NCI-H2107 (cell line): ENCODE measurements at regions not wholly inside any gene's neighbourhood (a gene's known extent, or its start where the extent isn't known, plus 50 kb on each side); places are given as distances from the start of the nearest gene placed in this dataset.

Source experiments
- DNase-seq: peaks from one replicate; lab custom pipeline; 2025; lab: John Stamatoyannopoulos, UW

DNA sequence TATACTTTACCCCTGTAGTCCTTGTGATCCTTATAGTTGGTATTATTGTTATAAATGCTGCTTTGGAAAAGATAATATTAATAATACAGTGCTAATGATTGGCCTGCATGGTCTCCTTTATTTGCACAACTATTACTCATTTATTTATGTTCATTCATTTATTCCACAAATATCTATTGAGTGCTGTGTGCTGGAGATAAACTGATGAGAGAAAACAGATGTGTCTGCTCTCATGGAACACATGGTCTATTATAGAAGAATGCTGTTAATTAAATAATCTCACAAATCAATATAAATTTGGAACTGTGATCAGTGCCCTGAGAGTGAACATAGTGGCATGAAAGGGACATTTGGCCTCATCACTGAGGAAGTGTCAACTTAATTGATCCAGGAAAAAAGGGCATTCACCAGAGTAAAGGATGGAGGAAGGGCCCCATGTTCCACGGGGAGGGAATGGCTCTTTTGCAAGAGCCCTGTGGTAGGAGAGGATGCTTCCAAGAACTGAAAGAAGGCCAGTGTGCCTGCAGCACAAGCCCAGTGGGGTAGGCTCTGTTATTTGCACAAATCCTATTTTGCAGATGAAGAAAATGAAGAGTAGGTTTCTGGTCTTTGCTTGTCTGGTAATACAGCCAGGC is 91.5 kb upstream of the STK39 start:
- DNase-seq, result no peak

DNA sequence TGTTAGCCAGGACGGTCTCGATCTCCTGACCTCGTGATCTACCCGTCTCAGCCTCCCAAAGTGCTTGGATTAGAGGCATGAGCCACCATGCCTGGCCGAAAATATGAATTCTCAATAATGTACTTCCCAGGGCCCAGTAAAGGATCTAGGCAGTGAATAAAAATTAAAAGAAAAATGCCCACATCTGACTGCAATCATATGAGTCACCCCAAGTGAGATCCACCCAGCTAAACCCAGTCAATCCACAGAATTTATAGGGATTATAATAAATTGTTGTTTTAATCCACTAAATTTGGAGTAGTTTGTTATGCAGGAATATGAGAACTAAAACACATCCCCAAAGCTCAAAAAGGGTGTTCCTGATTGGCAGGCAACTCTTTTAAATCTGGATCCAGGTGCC is 93.5 kb upstream of the STK39 start:
- no peak for DNase-seq

DNA sequence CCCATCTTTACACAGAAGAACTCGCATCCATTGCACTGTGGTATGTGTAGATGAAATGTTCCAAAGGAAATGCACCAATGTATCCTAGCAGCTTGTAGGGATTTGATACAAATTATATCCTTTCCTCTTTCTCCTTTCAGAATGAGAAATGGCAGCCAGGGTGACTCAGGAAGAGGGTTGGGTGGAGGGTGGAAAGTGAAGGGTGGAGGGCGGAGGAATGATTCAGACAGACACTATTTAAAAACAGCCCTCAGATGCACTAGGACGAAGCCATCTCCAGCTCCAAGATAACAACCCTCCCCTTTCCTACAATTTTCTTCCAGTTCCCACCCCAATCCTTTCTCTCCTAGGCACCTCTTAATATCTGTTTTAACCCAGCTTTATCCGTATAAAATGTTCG is 96.2 kb upstream of the STK39 start:
- no peak for DNase-seq

DNA sequence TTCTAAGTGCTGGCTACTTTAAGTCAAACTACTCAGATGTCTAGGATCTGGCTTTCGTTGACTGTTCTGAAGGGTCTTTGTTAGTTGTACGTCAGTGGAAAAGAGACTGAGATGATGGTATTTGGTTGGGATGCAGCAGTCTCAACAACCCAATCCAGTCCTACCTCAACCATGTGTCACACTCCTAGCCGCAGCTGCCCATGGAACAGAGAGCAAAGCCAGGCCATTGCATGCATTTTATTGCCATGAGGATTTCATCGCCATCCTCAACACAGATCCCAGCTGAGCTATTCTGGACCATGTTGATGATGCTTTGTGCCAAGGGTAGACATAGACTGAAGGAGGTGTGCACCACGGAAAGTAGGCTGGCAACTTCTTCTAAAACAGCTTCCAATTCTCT is 97.3 kb upstream of the STK39 start:
- DNase-seq, result no peak

DNA sequence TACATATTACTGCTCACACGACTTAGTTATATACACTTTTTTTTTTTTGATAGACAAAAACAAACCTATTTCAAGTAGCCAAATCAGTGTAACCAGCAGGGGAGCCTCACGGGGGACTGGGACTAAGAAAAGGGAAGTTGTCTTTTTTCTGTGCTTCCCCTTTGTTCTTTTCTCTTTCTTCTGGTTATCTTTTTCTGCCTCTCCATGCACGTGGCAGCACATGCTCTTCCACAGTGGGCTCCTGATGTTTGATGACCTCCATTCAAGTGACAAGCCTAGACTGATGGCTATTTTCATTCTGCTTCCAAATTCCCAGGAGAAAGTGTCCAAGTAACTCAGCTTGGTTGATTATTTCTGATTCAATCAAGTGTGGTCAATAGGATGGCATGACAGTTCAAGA is 98.2 kb upstream of the STK39 start:
- DNase-seq, result no peak

DNA sequence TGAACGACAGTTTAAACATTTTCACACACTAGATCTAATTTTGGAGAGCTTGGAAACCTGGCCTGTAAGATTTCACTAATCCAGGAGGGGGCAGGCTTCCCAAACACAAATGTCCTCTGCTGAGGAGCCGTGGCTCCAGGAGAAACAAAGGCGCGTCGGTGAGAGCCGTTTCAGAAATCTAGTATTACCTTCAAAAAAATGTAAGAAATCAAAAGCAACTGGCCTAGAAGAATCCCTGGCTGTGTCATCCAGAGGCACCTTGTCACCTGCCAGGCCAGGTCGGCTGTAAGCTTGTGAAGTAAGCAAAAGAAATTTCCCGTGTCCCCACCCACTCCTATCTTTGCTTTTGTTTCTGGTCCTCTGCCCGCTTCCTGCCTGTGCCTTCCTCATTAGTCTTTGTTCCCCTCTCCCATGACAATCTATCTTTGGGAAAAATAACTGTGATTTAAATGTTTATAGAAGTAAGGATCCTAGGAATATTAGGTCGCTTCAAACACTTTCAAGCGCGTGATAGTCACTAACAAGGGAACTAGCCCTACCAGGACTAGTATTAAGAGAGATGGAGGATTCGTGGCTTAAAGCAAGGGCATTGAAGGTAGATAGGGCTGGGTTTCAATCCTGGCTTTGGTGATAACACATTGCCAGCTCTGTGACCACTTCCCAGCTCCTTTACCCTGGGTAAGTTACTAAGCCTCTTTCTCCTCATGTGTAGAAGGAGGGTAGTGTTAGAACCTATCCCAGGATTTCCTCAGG is 99.5 kb upstream of the STK39 start:
- DNase-seq, result peak; percentile 56

DNA sequence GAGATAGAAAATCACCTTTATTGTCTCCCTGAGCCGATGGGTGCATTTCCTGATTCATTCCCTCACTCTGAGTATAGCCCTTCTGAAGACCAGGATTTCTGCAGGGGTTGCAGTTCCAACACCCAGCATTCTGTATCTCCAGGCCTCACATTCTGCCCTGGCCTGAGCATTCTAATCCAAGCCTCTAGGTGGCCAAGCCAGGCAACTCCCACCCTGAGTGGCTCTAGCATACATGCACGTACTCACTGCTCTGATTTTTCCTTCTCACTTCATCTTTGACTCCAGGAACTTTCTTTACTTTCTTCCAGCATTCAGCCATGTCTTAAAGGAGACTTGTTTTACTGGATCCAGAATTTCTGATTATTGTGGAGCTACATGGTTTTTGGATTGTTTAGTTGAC is 100.7 kb upstream of the STK39 start:
- peak; percentile 30 for DNase-seq

DNA sequence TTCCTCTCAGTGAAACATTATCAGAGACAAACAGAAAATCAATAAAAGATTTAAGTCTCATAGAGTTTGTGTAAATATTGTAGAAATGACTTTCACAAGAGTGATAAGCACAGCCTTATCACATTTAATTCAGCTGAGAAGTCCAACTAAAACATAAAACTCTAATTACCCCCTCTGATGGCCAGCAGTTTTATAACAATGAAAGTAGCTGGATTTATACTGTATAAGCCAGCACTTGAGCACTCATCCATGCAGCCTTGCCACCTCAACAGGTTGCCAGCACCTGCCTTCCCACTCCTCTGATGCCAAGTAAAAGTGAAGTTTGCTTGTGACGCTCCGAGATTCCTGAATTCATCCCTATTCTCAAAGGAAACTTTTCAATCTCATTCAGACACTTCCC is 103.0 kb upstream of the STK39 start:
- peak; percentile 5 for DNase-seq

DNA sequence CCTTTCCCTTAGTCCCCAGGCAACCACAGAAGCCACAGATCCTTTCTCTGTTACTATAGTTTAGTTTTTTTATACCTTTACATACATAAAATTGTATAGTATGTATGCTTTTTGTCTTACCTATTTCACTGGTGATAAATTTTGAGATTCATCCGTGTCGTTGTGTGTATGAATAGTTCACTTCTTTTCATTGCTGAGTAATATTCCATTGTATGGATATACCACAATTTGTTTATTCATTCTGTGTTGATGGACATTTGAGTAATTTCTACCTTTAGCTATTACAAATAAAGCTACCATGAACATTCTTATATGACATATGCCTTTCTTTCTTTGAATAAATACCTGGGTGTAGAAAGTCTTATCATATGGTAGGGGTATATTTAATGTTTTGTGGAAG is 102.8 kb upstream of the CERS6 start:
- no peak for DNase-seq

DNA sequence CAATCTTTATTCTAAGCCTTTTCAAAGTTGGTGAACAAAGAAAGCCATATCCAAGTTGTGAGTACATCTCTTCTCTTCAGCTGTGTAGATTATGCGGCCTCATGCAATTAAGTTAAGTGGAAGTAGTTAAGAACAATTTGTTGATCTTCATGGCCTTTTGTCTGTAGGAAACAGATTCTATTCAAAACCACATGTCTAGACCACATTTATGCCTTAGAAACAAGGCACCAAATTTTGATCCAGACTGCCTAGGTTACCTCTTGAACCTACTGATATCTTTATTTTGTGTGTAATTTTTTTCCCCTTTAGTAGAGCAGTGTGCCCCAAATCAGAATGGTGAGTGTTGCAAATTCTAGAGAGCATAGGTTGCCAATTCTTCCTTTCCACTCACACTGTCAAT is 101.6 kb upstream of the CERS6 start:
- peak; percentile 25 for DNase-seq

DNA sequence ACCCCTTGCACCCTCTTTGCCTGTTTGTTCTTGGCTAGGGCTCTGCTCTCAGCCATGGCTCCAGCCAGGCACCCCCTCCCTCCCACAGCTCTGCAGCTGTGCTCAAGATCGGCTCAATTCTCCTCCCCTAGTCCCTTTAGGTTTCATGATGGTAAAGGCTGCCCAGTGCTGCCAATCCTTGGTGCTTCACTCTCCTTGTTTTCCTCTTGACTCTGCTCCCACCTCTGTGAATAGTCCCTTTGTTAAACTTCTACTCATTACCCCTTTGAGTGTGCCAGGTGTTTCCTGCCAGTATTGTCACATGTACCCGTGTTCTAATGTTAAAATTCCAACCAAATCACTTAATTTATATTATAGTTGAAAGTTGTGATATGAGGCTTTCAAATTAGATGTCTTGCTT is 101.0 kb upstream of the CERS6 start:
- no peak for DNase-seq

DNA sequence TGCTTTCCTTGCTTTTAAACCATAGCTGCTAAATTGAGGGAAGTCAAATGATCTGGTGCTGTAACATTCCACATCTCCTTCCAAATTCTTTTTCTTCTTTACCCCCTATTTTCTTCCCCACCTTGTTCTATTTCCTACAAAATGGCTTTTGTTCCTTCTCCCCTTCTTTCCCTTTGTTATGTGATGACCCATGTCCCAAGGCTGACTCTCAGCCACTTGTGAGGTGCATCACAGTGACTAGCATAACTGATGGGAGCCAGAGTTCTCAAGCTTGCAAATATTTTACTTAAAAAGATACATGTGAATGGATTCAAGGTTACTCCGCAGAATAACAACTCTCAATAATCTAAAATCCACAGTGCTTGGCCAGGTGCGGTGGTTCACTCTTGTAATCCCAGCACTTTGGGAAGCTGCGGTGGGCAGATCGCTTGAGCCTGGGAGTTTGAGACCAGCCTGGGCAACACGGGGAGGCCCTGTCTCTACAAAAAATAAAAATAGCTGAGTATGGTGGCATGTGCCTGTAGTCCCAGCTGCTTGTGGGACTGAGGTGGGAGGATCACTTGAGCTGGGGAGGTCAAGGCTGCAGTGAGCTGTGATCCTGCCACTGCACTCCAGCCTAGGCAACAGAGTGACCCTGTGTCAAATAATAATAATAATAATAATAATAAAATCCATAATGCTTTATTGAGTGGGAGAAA is 100.1 kb upstream of the CERS6 start:
- no peak for DNase-seq

DNA sequence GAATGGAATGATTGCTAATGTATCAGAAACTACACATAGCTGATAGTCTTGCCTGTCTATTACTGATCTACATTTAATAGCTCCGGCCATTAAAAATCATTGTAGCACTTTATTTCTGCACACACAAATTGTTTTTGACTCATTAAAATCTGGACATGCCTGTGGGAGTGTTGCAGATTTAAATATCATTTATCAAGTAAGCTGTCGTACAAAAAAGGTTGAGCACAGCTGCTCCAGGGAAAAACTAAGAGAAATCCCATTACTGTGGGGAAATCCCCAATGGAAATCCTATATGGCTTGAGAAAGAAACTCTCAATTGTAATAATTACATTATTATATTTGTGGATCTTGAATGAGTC is 99.6 kb upstream of the CERS6 start:
- DNase-seq, result no peak

DNA sequence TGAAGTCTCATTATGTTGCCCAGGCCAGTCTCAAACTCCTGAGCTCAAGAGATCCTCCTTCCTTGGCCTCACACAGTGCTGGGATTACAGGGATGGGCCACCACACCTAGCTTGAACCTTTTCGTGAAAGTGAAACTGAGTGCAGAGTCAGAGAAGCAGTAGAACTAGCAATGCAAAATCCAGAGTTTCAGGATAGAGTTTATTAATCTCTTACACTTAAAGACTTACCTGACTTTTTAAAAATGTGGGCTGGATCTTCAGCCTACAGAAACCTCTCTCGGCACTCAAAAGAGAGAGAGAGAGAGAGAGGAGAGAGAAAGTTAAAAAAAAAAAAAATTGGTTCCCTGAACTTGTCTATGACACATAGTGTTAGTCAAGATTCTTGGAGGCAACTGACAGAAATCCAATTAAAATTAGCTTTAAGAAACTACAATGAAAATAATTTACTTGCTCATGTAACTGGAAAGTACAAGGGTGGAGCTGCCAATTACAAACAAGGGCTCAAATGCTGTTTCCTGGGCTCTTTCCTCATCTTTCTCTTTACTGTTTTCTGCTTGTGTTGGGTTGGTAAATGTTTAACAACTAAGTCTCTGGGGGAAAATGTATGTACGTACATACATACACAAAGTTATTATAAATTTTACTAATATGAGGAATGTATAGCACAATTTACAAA is 98.1 kb upstream of the CERS6 start:
- DNase-seq, result no peak

DNA sequence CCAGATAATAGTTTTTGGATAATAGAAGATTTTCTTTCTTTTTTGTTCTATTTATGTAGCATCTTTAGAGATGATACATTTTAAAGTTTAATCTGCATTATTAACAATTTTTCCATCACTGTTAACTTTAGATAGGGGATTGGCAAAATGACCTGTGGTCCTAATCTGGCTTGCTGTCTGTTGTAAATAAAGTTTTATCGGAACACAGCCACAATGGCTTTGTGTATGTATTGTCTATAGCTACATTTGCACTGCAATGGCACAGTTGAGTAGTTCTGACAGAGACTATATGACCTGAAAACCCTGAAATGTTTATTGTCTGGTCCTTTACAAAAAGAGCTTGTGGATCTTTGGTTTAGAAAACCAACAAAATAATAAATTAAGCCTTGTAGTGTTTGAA is 97.0 kb upstream of the CERS6 start:
- no peak for DNase-seq

DNA sequence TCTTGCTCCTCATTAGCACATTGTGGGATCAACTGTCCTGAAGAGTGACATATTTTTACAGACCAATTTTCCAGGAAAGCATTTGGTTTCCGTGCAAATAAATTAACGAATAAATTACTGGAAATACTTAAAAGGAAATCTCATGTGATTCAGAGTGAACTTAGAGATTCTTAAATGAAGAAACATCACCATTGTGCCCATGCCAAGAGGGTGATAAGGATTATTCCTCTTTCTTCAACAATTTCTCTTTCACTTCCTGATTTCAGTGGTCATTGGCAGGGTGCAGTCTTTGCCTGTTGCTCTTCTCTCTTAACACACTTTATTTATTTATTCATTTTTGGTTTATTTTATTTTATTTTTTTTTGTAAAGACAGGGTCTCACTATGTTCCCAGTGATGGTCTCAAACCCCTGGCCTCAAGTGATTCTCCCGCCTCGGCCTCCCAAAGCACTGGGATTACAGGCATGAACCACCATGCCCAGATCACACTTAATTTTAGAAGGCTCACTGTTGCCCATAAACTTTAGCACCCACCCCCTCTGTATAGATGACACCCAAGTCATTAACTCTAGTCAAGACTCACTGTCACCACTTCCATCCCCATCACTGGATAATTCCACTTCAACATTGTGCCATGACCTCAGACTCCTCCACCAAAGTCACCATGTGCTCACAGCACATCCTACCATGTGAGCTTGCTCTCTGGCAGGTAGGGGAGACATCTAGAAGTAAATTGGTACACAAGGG is 92.6 kb upstream of the CERS6 start:
- no peak for DNase-seq

DNA sequence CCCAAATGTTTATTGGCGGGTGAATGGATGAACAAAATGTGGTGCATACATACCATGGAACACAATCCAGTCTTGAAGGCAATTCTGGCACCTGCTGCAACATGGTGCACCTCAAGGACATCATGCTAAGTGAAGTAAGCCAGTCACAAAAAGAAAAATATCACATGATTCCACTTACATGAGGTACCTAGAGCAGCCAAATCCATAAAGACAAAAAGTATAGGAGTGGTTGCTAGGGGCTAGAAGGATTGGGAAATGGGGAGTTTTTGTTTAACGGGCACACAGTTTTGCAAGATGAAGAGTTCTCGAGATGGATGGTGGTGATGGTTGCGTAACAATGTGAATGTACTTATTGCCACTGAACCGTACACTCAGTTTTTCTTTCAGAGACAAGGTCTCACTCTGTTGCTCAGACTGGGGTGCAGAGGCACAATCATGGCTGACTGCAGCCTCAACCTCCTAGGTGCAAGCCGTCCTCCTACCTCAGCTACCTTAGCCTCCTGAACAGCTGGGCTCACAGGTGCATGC is 90.9 kb upstream of the CERS6 start:
- no peak for DNase-seq

DNA sequence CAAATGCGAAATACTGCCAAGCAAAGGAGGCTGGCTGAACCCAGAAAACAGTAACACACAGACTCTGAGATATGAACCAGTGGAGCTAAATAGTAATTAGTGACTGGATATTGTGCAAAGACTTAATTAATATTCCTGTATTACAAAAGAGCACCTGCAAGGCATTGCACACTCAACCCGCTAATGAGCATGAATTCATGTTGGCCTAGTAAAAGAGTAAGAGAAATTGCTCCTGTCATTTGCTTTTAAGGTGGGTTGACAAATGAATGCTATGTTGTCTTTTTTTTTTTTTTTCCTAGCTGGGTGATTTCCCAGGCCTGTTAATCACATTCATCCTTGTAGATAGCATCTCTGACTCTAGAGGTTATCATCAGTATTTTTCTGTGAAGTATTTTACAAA is 87.0 kb upstream of the CERS6 start:
- no peak for DNase-seq

DNA sequence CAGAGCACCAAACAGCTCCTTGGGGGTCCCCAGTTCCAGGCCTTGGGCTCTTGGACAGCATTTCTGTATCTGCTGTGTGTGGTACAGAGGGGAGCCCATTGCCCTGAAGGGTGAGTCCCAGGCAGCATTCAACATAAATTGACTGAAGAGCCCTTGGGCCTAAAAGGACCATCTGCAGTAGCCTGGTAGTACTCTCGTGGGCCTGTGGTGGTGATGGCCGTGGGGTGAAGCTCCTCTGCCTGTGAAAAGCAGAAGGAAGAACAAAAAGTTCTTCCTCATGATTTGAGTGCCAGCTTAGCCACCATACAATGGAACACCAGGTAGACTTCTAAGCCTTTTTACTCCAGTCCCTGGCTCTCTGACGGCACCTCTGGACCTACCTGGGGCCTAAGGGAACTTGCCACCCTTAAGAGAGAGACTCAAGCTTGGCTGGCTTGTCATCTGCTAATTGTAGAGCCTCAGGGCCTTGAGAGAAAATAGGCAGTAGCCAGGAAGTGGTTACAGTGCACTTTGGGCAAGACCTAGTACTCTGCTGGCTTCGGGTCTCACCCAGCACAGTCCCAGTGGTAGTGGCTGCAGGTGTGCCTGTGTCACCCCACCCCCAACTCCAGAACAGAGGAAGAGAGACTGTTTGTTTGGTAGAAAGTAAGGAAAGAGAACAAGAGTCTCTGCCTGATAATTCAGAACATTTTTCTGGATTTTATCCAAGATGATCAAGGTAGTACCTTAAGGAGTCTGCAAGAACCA is 84.6 kb upstream of the CERS6 start:
- DNase-seq, result no peak

DNA sequence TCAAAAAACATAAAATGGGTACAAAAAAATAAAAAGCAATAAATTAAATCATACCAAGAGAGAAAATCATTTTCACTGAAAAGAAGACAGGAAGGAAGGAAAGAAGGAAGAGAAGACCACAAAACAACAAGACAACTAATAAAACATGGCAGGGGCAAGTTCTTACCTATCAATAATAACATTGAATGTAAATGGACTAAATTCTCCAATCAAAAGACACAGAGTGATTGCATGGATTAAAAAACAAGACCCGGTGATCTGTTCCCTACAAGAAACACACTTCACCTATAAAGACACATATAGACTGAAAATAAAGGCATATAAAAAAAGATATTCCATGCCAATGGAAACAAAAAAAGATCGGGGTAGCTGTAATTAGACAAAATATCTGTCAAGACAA is 82.6 kb upstream of the CERS6 start:
- no peak for DNase-seq

DNA sequence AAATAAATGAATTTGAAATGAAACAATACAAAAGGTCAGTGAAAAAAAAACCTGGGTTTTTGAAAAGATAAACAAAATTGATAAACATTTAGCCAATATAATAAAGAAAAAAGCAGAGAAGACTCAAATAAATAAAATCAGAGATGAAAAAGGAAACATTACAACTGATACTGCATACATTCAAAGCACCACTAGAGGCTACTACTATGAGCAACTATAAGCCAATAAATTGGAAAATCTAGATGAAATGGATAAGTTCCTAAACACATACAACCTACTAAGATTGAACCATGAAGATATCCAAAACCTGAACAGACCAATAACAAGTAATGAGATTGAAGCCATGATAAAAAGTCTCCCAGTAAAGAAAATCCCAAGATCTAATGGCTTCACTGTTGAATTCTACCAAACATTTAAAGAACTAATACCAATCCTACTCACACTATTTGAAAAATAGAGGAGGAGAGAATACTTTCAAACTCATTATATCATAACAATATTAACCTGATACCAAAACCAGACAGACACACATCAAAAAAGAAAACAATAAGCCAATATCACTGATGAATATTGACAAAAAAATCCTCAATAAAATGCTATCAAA is 80.8 kb upstream of the CERS6 start:
- DNase-seq, result no peak
